K562 (cell line): ENCODE measurements at regions not wholly inside any gene's neighbourhood (a gene's known extent, or its start where the extent isn't known, plus 50 kb on each side); places are given as distances from the start of the nearest gene placed in this dataset.

Experiments
- ATAC-seq: fragments of 200-7000 bp; cut with Tn5 transposase; 3 replicates; pipeline ENCODE4 v1.9.1; 2020; ENCODE audit warnings: moderate library complexity
- BruUV-seq: library from RNA; stranded (reverse); fragments of 400-500 nt; replicated peaks from 2 replicates; lab custom pipeline; 2021; lab: Mats Ljungman, UMichigan
- CTCF ChIA-PET: fragments of 300-600 bp; formaldehyde crosslinking; extraction: SDS; loops from one replicate; lab custom pipeline; 2021; ENCODE audit warnings: low intra/inter-chr PET ratio; lab: Yijun Ruan, JAX
- POLR2A ChIA-PET: fragments of 300-600, 350-650 bp; sonication (Branson Sonifier 250); formaldehyde crosslinking; extraction: SDS; loops from one replicate; lab custom pipeline; 2021; ENCODE audit warnings: antibody characterized with exemption, inconsistent platforms; lab: Yijun Ruan, JAX
- DNase-seq, 4 experiments: peaks; one replicate each; pipeline versions ENCODE4 v3.0.0 to v3.0.0-alpha.2; 2011 to 2018; ENCODE audit warnings: low spot score in 3 of 4, mixed read lengths in 3 of 4; ENCODE audit errors: extremely low read depth in 1 of 4
- FAIRE-seq: peaks from 2 replicates; lab custom pipeline; 2011; peaks lifted over from hg19 to GRCh38; lab: Jason Lieb, UNC
- H2AFZ ChIP-seq: 2 replicates; pipeline ENCODE4 v1.6.0; 2011; ENCODE audit warnings: low read depth, low read length, control low read depth, inconsistent platforms
- H3K27ac ChIP-seq: fragments of 200-600 bp; 3 replicates; pipeline ENCODE4 v1.8.0; 2011; ENCODE audit warnings: low read depth, mild to moderate bottlenecking, control low read depth, inconsistent platforms, low read length, moderate library complexity, mixed read lengths; ENCODE audit errors: extremely low read depth
- H3K27me3 ChIP-seq, 2 experiments: fragments of 300-600 bp in 1 of 2; 2 replicates in 1 of 2; 3 replicates in 1 of 2; pipeline versions ENCODE4 v1.6.0 to v1.8.0; 2011; ENCODE audit warnings: inconsistent platforms in 2 of 2, low read length in 2 of 2, mild to moderate bottlenecking in 1 of 2, mixed read lengths in 1 of 2, moderate library complexity in 1 of 2; ENCODE audit not compliant: control insufficient read depth in 2 of 2, insufficient read depth in 2 of 2
- H3K36me3 ChIP-seq: fragments of 300-600 bp; 3 replicates; pipeline ENCODE4 v1.8.0; 2011; ENCODE audit warnings: mild to moderate bottlenecking, low read length, inconsistent platforms; ENCODE audit not compliant: control insufficient read depth, insufficient read depth
- H3K4me1 ChIP-seq, 2 experiments: fragments of 200-600 bp in 1 of 2; replicated peaks in 1 of 2; 2 replicates in 1 of 2; 3 replicates in 1 of 2; pipeline versions ENCODE4 v1.5.1 to v1.8.0; 2011; ENCODE audit warnings: inconsistent platforms in 2 of 2, low read length in 2 of 2, mild to moderate bottlenecking in 1 of 2, mixed read lengths in 1 of 2, moderate library complexity in 1 of 2; ENCODE audit not compliant: control insufficient read depth in 2 of 2, insufficient read depth in 2 of 2
- H3K4me2 ChIP-seq: 2 replicates; pipeline ENCODE4 v1.6.1; 2011; ENCODE audit warnings: low read length, control low read depth, inconsistent platforms, mixed read lengths; ENCODE audit not compliant: insufficient read depth
- H3K4me3 ChIP-seq: fragments of 200-600 bp; sonication (generic), shearing (Covaris generic); 2 replicates; pipeline ENCODE4 v1.5.1; 2016; ENCODE audit warnings: control low read depth, inconsistent platforms
- H3K79me2 ChIP-seq: fragments of 200-600 bp; 3 replicates; pipeline ENCODE4 v1.8.0; 2011; ENCODE audit warnings: low read length, inconsistent platforms; ENCODE audit not compliant: control insufficient read depth, insufficient read depth
- H3K9ac ChIP-seq, 2 experiments: 2 replicates each; pipeline versions ENCODE4 v1.6.0 to v1.6.1; 2011; ENCODE audit warnings: low read depth in 2 of 2, low read length in 2 of 2, control low read depth in 1 of 2, inconsistent platforms in 1 of 2, mild to moderate bottlenecking in 1 of 2, mixed read lengths in 1 of 2; ENCODE audit not compliant: insufficient read depth in 1 of 2
- H3K9me1 ChIP-seq: one replicate; pipeline ENCODE4 v1.6.0; 2011; ENCODE audit warnings: inconsistent platforms, mild to moderate bottlenecking, low read length, moderate library complexity; ENCODE audit not compliant: control insufficient read depth, insufficient read depth
- H3K9me3 ChIP-seq: replicated peaks from 2 replicates; pipeline ENCODE4 v1.5.1; 2011; ENCODE audit warnings: low read depth, low read length, inconsistent platforms; ENCODE audit not compliant: control insufficient read depth, insufficient read depth
- H4K20me1 ChIP-seq: replicated peaks from 2 replicates; pipeline ENCODE4 v1.6.1; 2011; ENCODE audit warnings: low read length, inconsistent platforms, mixed read lengths; ENCODE audit not compliant: control insufficient read depth, insufficient read depth
- ATF4 ChIP-seq: fragments of 450-650 bp; formaldehyde crosslinking; IDR thresholded peaks from 2 replicates; pipeline ENCODE4 v1.4.0; 2022; ENCODE audit warnings: mild to moderate bottlenecking, moderate library complexity
- DIDO1 ChIP-seq: fragments of 450-650 bp; IDR thresholded peaks from 2 replicates; pipeline ENCODE4 v1.6.1; 2016; ENCODE audit warnings: low read depth, missing biosample characterization, missing genetic modification characterization
- MED1 ChIP-seq: sonication (generic); formaldehyde crosslinking; IDR thresholded peaks from 2 replicates; pipeline ENCODE4 v1.8.1; 2023; ENCODE audit warnings: missing genetic modification reagents, borderline replicate concordance
- PURB ChIP-seq: sonication (generic); formaldehyde crosslinking; IDR thresholded peaks from 2 replicates; pipeline ENCODE4 v1.9.0; 2021; ENCODE audit warnings: low read depth, mild to moderate bottlenecking, missing genetic modification reagents
- SMARCE1 ChIP-seq: fragments of 450-650 bp; IDR thresholded peaks from 2 replicates; pipeline ENCODE4 v1.7.1; 2016; ENCODE audit warnings: mild to moderate bottlenecking
- ZNF121 ChIP-seq: sonication (generic); formaldehyde crosslinking; conservative IDR thresholded peaks from 2 replicates; pipeline ENCODE4 v1.8.0; 2022; ENCODE audit warnings: missing genetic modification reagents
- WGBS: fragments of 100-300 bp; shearing (Covaris generic); methylation state at CpG from one replicate; pipeline ENCODE4 v1.1.6; 2016; ENCODE audit warnings: low coverage, mixed read lengths; ENCODE audit not compliant: insufficient coverage; ENCODE audit errors: missing lambda C conversion rate; 5-methylcytosine and 5-hydroxymethylcytosine counted together
- in situ Hi-C: fragments of 300-500 bp; cut with MboI; formaldehyde crosslinking; loops from 4 replicates; pipeline ENCODE4 v1.15.0; 2018; ENCODE audit warnings: inconsistent platforms, mixed read lengths
- intact Hi-C: fragments of 100-400 bp; cut with micrococcal nuclease; formaldehyde crosslinking; loops from 2 replicates; pipeline ENCODE4 v1.14.2; 2022
- TF ChIP-seq, protein P1 (sequence below): sonication (generic); formaldehyde crosslinking; IDR thresholded peaks from 2 replicates; pipeline ENCODE4 v1.8.0; 2022; ENCODE audit warnings: mild to moderate bottlenecking, missing genetic modification reagents
- TF ChIP-seq, protein P2 (sequence below): fragments of 250-450 bp; sonication (Bioruptor Pico); IDR thresholded peaks from 2 replicates; pipeline ENCODE4 v1.4.0; 2020

DNA sequence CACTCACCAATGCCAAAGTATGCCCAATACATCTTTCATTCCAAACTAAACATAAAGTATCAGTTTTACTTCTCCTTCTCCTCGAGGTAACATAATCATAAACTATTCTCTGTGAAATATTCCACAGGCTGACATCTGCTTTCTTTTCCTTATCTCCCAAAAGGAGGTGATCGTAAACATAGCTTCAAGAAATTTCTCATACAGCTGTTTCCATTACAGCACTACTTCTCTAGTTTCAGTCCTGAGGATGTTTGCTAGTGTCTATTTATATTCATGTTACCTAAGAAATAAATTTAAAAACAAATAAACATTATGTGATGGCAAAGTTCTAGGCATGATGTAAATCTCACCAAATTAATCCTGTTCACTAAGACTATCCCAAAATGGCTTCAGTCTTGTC, 90.1 kb upstream of the CPSF6 start:
- TF ChIP-seq ZNF121 (CRISPR knock-in tag) (no peak), ATF4 (CRISPR knock-in tag) (no peak), SMARCE1 (no peak), DIDO1 (tag) (no peak), PURB (CRISPR knock-in tag) (no peak), MED1 (no peak)
- TF ChIP-seq, protein P1, sequence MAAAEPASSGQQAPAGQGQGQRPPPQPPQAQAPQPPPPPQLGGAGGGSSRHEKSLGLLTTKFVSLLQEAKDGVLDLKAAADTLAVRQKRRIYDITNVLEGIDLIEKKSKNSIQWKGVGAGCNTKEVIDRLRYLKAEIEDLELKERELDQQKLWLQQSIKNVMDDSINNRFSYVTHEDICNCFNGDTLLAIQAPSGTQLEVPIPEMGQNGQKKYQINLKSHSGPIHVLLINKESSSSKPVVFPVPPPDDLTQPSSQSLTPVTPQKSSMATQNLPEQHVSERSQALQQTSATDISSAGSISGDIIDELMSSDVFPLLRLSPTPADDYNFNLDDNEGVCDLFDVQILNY (CRISPR knock-in tag): no peak
- TF ChIP-seq, protein P2, sequence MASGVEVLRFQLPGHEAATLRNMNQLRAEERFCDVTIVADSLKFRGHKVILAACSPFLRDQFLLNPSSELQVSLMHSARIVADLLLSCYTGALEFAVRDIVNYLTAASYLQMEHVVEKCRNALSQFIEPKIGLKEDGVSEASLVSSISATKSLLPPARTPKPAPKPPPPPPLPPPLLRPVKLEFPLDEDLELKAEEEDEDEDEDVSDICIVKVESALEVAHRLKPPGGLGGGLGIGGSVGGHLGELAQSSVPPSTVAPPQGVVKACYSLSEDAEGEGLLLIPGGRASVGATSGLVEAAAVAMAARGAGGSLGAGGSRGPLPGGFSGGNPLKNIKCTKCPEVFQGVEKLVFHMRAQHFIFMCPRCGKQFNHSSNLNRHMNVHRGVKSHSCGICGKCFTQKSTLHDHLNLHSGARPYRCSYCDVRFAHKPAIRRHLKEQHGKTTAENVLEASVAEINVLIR (CRISPR knock-in tag): no peak
- ChIA-PET CTCF (no interaction called here), POLR2A (no interaction called here)
- Histone ChIP-seq H3K9me1 (no peaks in the 10 kb centered on the region), H2AFZ (no peak overlapping the region), H3K36me3 (no peaks in the 10 kb centered on the region), H3K4me2 (no peak overlapping the region), H3K9me3 (no peaks in the 10 kb centered on the region), H3K9ac (no peak overlapping the region), H3K27me3 (peaks cover 2 to 9% of the 10 kb centered on the region in 2 experiments; a peak in 3 of 5 replicates), H4K20me1 (no peaks in the 10 kb centered on the region), H3K4me3 (no peak overlapping the region), H3K4me1 (peaks cover 0 to 4% of the 10 kb centered on the region in 2 experiments; a peak in 1 of 5 replicates), H3K27ac (no peak overlapping the region), H3K79me2 (no peaks in the 10 kb centered on the region)
- DNase-seq (no peak), FAIRE-seq (no peak), ATAC-seq (no peak)
- no TSS peak for BruUV-seq
- in situ Hi-C loops (no loop called here), intact Hi-C loops (no loop called here)
- WGBS: 3% methylated on average over 2 of the region's 2 CpGs
